ENCODE measurements at regions not wholly inside any gene's neighbourhood (a gene's known extent, or its start where the extent isn't known, plus 50 kb on each side); places are given as distances from the start of the nearest gene placed in this dataset.
"Not testable (repeated sequence)": the region's sequence is repeated elsewhere in the genome, so short reads cannot be mapped to it uniquely, and the experiment has no call there.

DNA sequence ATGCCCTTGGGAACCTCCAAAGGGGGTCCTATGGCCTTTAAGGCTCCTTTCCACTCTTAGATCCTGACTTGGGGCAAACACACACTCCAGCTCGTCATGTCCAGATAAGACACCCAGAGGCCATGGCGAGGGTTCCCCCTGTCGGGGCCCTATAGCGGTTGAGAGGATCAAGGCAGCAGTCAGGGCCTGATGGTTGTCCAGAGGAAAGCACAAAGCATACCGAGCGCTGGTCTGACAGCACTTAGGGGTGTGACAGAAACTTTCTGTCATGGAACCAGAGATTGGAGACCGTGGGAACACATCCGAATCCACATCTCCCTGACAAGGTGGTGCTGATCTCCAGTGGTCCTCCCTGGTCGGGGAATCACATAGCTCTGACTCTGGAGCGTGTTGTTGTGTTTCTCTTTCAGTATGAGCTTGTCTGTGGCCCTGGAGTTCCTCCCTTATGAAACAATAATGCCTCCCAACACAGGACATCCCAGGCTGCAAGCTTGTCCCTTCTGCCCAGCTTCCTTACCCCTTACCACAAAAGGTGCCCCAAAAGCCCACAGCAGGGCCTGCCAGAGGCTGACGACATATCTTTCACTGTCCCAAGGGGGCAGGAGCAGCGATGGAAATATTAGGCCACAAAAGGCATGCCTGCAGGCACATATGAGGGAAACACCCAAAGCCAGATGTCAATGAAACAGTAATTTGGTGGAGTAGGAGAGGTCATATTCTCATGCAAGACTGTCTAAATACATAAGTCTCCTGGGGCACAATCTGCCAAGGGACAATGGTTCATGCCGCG, 144.2 kb downstream of the ADRA2C start:
- DNase-seq (ENCODE audit: low read depth in 6 of 9, low spot score in 9 of 9); H3K27me3 ChIP-seq (ENCODE audit: control insufficient read depth in 2 of 2, insufficient read depth in 1 of 2, low read length in 1 of 2); H3K36me3 ChIP-seq (ENCODE audit: control insufficient read depth in 2 of 2, insufficient read depth in 2 of 2, low read length in 1 of 2); H3K4me1 ChIP-seq (ENCODE audit: control insufficient read depth in 2 of 2, insufficient read depth in 2 of 2, low read length in 2 of 2); H3K27ac ChIP-seq (ENCODE audit: low read depth in 1 of 2, low read length in 1 of 2); H3K9me3 ChIP-seq (ENCODE audit: control insufficient read depth in 2 of 2, insufficient read depth in 1 of 2, low read length in 1 of 2); H3K4me3 ChIP-seq (ENCODE audit: low read length in 2 of 2): not testable (repeated sequence)
- 91% methylated on average over 14 of the region's 14 CpGs for WGBS

DNA sequence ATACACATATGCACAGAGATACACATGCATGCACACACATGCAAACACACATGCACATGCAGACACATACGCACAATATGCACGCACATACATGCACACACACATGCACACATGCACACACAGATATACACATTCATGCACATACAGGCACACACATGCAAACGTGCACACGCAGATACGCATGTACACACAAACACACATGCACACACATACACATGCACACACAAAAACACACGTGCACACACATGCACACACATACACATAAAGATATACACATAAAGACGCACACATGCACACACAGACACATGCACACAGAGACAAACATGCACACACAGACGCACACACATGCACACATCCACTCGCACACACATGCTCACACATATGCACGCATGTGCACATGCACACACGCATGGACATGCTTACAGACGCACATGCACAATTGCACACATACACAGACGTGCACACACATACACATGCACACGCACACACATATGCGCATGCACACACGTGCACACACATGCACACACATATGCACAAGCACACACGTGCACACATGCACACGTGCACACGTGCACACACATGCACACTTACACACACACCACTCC, 145.2 kb downstream of the ADRA2C start:
- 88% methylated on average over 19 of the region's 19 CpGs for WGBS
- H3K27me3 ChIP-seq (ENCODE audit: control insufficient read depth in 2 of 2, insufficient read depth in 1 of 2, low read length in 1 of 2), result no peaks in the 10 kb centered on the region
- H3K4me1 ChIP-seq (ENCODE audit: control insufficient read depth in 2 of 2, insufficient read depth in 2 of 2, low read length in 2 of 2), result no peaks in the 10 kb centered on the region
- no peak for DNase-seq (ENCODE audit: low read depth in 6 of 9, low spot score in 9 of 9)
- no peak overlapping the region for H3K4me3 ChIP-seq (ENCODE audit: low read length in 2 of 2)
- H3K9me3 ChIP-seq (ENCODE audit: control insufficient read depth in 2 of 2, insufficient read depth in 1 of 2, low read length in 1 of 2), result no peaks in the 10 kb centered on the region
- H3K27ac ChIP-seq (ENCODE audit: low read depth in 1 of 2, low read length in 1 of 2), result no peak overlapping the region
- H3K36me3 ChIP-seq (ENCODE audit: control insufficient read depth in 2 of 2, insufficient read depth in 2 of 2, low read length in 1 of 2), result no peaks in the 10 kb centered on the region

DNA sequence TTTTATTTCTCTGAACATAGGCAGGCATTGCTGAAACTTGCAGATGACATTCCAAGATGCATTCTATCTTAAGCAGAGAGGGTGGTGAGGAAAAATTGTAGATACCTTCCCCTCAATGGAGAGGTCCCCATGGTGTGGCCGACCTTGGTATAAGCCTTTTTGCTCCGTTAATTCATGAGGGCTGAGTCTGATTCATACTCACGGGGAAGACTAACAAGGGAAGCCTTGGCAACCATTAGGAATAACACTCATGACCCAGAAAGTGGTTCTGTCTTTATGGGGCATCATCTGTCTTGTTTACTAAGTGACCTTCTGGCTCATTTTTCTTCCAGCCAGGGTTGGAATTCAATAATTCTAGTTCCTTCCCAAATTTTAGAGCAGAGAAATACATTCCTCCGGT, 148.3 kb downstream of the ADRA2C start:
- H3K36me3 ChIP-seq (ENCODE audit: control insufficient read depth in 2 of 2, insufficient read depth in 2 of 2, low read length in 1 of 2); DNase-seq (ENCODE audit: low read depth in 6 of 9, low spot score in 9 of 9); H3K27me3 ChIP-seq (ENCODE audit: control insufficient read depth in 2 of 2, insufficient read depth in 1 of 2, low read length in 1 of 2); H3K4me1 ChIP-seq (ENCODE audit: control insufficient read depth in 2 of 2, insufficient read depth in 2 of 2, low read length in 2 of 2); H3K9me3 ChIP-seq (ENCODE audit: control insufficient read depth in 2 of 2, insufficient read depth in 1 of 2, low read length in 1 of 2); H3K27ac ChIP-seq (ENCODE audit: low read depth in 1 of 2, low read length in 1 of 2); H3K4me3 ChIP-seq (ENCODE audit: low read length in 2 of 2): not testable (repeated sequence)
- 95% methylated on average over 4 of the region's 4 CpGs for WGBS

DNA sequence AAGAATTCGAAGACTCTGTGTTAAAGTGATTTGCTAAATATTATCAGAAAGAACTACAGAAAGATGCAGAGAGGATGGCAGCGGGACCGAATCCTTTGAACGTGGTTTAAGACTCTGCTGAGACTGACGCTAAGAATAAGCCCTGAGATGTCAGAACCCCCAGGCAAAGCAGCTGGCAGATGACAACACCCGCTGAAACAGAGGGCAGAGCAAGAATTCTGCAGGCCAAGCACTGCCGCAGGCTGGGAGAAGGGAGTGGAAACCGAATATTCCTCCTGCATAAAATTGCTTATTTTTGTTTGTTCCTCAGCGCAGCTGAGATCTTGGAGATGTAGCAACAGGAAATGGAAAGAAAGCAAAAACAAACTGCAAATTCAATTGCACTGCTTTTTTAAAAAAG, 153.3 kb downstream of the ADRA2C start:
- not testable (repeated sequence) for H3K27me3 ChIP-seq (ENCODE audit: control insufficient read depth in 2 of 2, insufficient read depth in 1 of 2, low read length in 1 of 2); DNase-seq (ENCODE audit: low read depth in 6 of 9, low spot score in 9 of 9); H3K9me3 ChIP-seq (ENCODE audit: control insufficient read depth in 2 of 2, insufficient read depth in 1 of 2, low read length in 1 of 2); H3K27ac ChIP-seq (ENCODE audit: low read depth in 1 of 2, low read length in 1 of 2); H3K4me3 ChIP-seq (ENCODE audit: low read length in 2 of 2); H3K4me1 ChIP-seq (ENCODE audit: control insufficient read depth in 2 of 2, insufficient read depth in 2 of 2, low read length in 2 of 2); H3K36me3 ChIP-seq (ENCODE audit: control insufficient read depth in 2 of 2, insufficient read depth in 2 of 2, low read length in 1 of 2)
- 74% methylated on average over 9 of the region's 9 CpGs for WGBS

DNA sequence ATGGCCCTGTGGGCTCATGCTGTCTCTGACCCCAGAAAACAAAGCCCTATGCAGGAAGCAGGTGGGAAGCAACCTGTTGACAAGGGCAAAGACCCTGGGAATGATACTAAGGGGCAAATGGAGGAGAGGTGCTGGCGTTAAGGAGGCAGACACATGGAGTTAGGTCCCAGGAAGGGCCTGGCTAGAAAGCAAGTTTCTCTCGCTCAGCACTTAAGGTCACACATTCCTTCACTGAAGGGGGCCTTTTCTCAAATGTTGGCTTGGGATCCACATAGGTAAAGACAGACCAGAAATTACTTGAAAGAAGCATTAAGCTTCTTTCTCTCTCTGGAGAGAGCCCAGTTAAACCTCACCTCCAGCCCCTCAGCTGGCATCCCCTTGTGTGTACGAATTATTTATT, 155.7 kb downstream of the ADRA2C start:
- H3K36me3 ChIP-seq (ENCODE audit: control insufficient read depth in 2 of 2, insufficient read depth in 2 of 2, low read length in 1 of 2); H3K4me3 ChIP-seq (ENCODE audit: low read length in 2 of 2); DNase-seq (ENCODE audit: low read depth in 6 of 9, low spot score in 9 of 9); H3K27ac ChIP-seq (ENCODE audit: low read depth in 1 of 2, low read length in 1 of 2); H3K27me3 ChIP-seq (ENCODE audit: control insufficient read depth in 2 of 2, insufficient read depth in 1 of 2, low read length in 1 of 2); H3K4me1 ChIP-seq (ENCODE audit: control insufficient read depth in 2 of 2, insufficient read depth in 2 of 2, low read length in 2 of 2); H3K9me3 ChIP-seq (ENCODE audit: control insufficient read depth in 2 of 2, insufficient read depth in 1 of 2, low read length in 1 of 2): not testable (repeated sequence)
- WGBS, result 72% methylated on average over 3 of the region's 3 CpGs

DNA sequence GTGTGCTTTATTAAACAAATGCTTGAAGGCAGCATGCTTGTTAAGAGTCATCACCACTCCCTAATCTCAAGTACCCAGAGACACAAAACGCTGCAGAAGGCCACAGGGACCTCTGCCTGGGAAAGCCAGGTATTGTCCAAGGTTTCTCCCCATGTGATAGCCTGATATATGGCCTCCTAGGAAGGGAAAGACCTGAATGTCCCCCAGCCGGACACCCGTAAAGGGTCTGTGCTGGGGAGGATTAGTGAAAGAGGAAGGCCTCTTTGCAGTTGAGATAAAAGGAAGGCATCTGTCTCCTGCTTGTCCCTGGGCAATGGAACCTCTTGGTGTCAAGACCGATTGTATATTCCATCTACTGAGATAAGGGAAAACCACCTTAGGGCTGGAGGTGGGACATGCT, 159.7 kb downstream of the ADRA2C start:
- DNase-seq (ENCODE audit: low read depth in 6 of 9, low spot score in 9 of 9); H3K9me3 ChIP-seq (ENCODE audit: control insufficient read depth in 2 of 2, insufficient read depth in 1 of 2, low read length in 1 of 2); H3K36me3 ChIP-seq (ENCODE audit: control insufficient read depth in 2 of 2, insufficient read depth in 2 of 2, low read length in 1 of 2); H3K4me3 ChIP-seq (ENCODE audit: low read length in 2 of 2); H3K27ac ChIP-seq (ENCODE audit: low read depth in 1 of 2, low read length in 1 of 2); H3K4me1 ChIP-seq (ENCODE audit: control insufficient read depth in 2 of 2, insufficient read depth in 2 of 2, low read length in 2 of 2); H3K27me3 ChIP-seq (ENCODE audit: control insufficient read depth in 2 of 2, insufficient read depth in 1 of 2, low read length in 1 of 2): not testable (repeated sequence)
- WGBS, result 66% methylated on average over 4 of the region's 4 CpGs

DNA sequence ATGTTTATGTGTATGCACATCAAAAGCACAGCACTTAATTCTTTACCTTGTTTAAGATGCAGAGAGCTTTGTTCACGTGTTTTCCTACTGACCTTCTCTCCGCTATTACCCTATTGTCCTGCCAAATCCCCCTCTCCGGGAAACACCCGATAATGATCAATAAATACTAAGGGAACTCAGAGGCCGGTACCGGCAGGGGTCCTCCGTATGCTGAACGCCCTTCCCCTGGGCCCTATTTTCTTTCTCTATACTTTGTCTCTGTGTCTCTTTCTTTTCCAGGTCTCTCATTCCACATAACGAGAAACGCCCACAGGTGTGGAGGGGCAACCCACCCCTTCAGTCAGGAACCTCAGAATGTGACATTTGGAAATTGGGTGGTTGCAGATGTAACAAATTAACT, 160.1 kb downstream of the ADRA2C start:
- not testable (repeated sequence) for DNase-seq (ENCODE audit: low read depth in 6 of 9, low spot score in 9 of 9); H3K9me3 ChIP-seq (ENCODE audit: control insufficient read depth in 2 of 2, insufficient read depth in 1 of 2, low read length in 1 of 2); H3K4me3 ChIP-seq (ENCODE audit: low read length in 2 of 2); H3K27ac ChIP-seq (ENCODE audit: low read depth in 1 of 2, low read length in 1 of 2); H3K27me3 ChIP-seq (ENCODE audit: control insufficient read depth in 2 of 2, insufficient read depth in 1 of 2, low read length in 1 of 2); H3K4me1 ChIP-seq (ENCODE audit: control insufficient read depth in 2 of 2, insufficient read depth in 2 of 2, low read length in 2 of 2); H3K36me3 ChIP-seq (ENCODE audit: control insufficient read depth in 2 of 2, insufficient read depth in 2 of 2, low read length in 1 of 2)
- 78% methylated on average over 10 of the region's 10 CpGs for WGBS

DNA sequence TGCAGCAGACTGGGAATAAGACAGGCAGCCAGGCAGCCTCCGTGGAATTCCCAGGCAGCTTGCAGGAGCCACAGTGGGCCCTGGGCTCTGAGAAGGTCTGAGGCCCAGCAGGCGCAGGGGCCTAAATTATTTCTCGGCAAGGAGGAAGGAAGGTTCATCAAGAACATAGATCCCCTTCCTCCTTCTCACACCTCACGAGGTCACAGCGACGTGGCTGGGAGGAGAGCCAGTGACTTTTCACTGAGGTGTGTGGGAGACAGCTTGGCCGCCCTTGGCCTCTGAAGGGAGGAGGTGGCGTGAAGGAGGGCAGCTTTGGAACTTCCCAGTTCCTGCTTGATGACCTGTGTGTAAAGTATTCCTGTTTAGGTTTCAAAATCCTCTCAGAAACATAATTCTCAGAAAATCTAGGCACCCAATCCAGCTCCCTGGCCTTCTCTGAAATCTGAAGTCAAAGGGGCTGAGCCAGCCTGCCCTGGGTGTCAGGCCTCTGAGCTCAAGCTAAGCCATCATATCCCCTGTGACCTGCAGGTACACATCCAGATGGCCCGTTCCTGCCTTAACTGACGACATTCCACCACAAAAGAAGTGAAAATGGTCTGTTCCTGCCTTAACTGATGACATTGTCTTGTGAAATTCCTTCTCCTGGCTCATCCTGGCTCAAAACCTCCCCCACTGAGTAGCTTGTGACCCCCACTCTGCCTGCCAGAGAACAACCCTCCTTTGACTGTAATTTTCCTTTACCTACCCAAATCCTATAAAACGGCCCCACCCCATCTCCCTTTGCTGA, 161.0 kb downstream of the ADRA2C start:
- not testable (repeated sequence) for H3K9me3 ChIP-seq (ENCODE audit: control insufficient read depth in 2 of 2, insufficient read depth in 1 of 2, low read length in 1 of 2); H3K27me3 ChIP-seq (ENCODE audit: control insufficient read depth in 2 of 2, insufficient read depth in 1 of 2, low read length in 1 of 2); H3K27ac ChIP-seq (ENCODE audit: low read depth in 1 of 2, low read length in 1 of 2); H3K36me3 ChIP-seq (ENCODE audit: control insufficient read depth in 2 of 2, insufficient read depth in 2 of 2, low read length in 1 of 2); DNase-seq (ENCODE audit: low read depth in 6 of 9, low spot score in 9 of 9); H3K4me3 ChIP-seq (ENCODE audit: low read length in 2 of 2); H3K4me1 ChIP-seq (ENCODE audit: control insufficient read depth in 2 of 2, insufficient read depth in 2 of 2, low read length in 2 of 2)
- 62% methylated on average over 11 of the region's 11 CpGs for WGBS

DNA sequence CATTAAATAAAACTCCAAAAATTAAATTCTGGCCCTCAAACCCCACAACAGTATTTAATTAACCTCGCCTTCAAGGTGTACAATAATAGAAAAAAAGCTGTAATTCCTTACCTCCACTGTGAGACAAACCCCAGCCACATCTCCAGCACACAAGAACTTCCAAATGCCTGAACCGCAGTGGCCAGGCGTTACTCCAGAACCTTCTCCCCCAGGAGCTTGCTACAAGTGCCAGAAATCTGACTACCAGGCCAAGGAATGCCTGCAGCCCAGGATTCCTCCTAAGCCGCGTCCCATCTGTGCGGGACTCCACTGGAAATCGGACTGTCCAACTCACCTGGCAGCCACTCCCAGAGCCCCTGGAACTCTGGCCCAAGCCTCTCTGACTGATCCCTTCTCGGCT, 163.2 kb downstream of the ADRA2C start:
- not testable (repeated sequence) for H3K27me3 ChIP-seq (ENCODE audit: control insufficient read depth in 2 of 2, insufficient read depth in 1 of 2, low read length in 1 of 2); H3K27ac ChIP-seq (ENCODE audit: low read depth in 1 of 2, low read length in 1 of 2); H3K4me3 ChIP-seq (ENCODE audit: low read length in 2 of 2); DNase-seq (ENCODE audit: low read depth in 6 of 9, low spot score in 9 of 9); H3K9me3 ChIP-seq (ENCODE audit: control insufficient read depth in 2 of 2, insufficient read depth in 1 of 2, low read length in 1 of 2); H3K4me1 ChIP-seq (ENCODE audit: control insufficient read depth in 2 of 2, insufficient read depth in 2 of 2, low read length in 2 of 2); H3K36me3 ChIP-seq (ENCODE audit: control insufficient read depth in 2 of 2, insufficient read depth in 2 of 2, low read length in 1 of 2)
- WGBS, result 94% methylated on average over 8 of the region's 8 CpGs
